WTC11 (cell line): ENCODE measurements at regions not wholly inside any gene's neighbourhood (a gene's known extent, or its start where the extent isn't known, plus 50 kb on each side); places are given as distances from the start of the nearest gene placed in this dataset.

ENCODE experiments used
- ATAC-seq: fragments of 200-7000 bp; cut with Tn5 transposase; 2 replicates; pipeline ENCODE4 v1.10.0; 2021; ENCODE audit warnings: mild to moderate bottlenecking, moderate library complexity
- CTCF ChIA-PET: fragments of 300-600 bp; sonication (Branson Sonifier 250); formaldehyde crosslinking; loops from one replicate; lab custom pipeline; 2021; ENCODE audit warnings: antibody characterized with exemption; lab: Charles Lee
- POLR2A ChIA-PET: fragments of 350-600 bp; sonication (Branson Sonifier 250); formaldehyde crosslinking; loops from one replicate; lab custom pipeline; 2021; ENCODE audit warnings: antibody characterized with exemption; lab: Charles Lee
- DNase-seq: peaks from one replicate; pipeline ENCODE4 v3.0.0; 2021; ENCODE audit warnings: low spot score
- H3K27ac Mint-ChIP-seq: 2 replicates; pipeline ENCODE4 v1.8.0; 2021; ENCODE audit warnings: mixed read lengths
- H3K27me3 Mint-ChIP-seq: 2 replicates; pipeline ENCODE4 v1.8.0; 2021; ENCODE audit warnings: low read depth, mild to moderate bottlenecking, moderate library complexity, mixed read lengths
- H3K36me3 Mint-ChIP-seq: 2 replicates; pipeline ENCODE4 v1.8.0; 2021; ENCODE audit warnings: mixed read lengths
- H3K4me1 Mint-ChIP-seq: 2 replicates; pipeline ENCODE4 v1.8.0; 2022; ENCODE audit warnings: mixed read lengths
- H3K4me3 Mint-ChIP-seq: 2 replicates; pipeline ENCODE4 v1.8.0; 2021; ENCODE audit warnings: mild to moderate bottlenecking, moderate library complexity, mixed read lengths
- H3K9me3 Mint-ChIP-seq: 2 replicates; pipeline ENCODE4 v1.8.0; 2021; ENCODE audit warnings: mixed read lengths
- CREB1 ChIP-seq: sonication (generic); formaldehyde crosslinking; IDR thresholded peaks from 2 replicates; pipeline ENCODE4 v1.8.0; 2023; ENCODE audit warnings: mild to moderate bottlenecking, missing genetic modification reagents
- GRHL2 ChIP-seq: fragments of 250-450 bp; sonication (Bioruptor Pico); IDR thresholded peaks from 2 replicates; pipeline ENCODE4 v1.8.0; 2022; ENCODE audit warnings: mild to moderate bottlenecking, moderate library complexity; ENCODE audit not compliant: insufficient replicate concordance, severe bottlenecking
- GTF2I ChIP-seq: fragments of 250-450 bp; sonication (Bioruptor Pico); conservative IDR thresholded peaks from 2 replicates; pipeline ENCODE4 v1.4.0; 2021; ENCODE audit warnings: mild to moderate bottlenecking
- KAT7 ChIP-seq: sonication (generic); formaldehyde crosslinking; IDR thresholded peaks from 2 replicates; pipeline ENCODE4 v1.8.1; 2023; ENCODE audit warnings: missing genetic modification reagents, mild to moderate bottlenecking, borderline replicate concordance
- NR3C1 ChIP-seq: sonication (generic); formaldehyde crosslinking; conservative IDR thresholded peaks from 2 replicates; pipeline ENCODE4 v1.8.1; 2023; ENCODE audit warnings: low read depth, mild to moderate bottlenecking, missing genetic modification reagents
- OVOL2 ChIP-seq: fragments of 250-450 bp; sonication (Bioruptor Pico); IDR thresholded peaks from 2 replicates; pipeline ENCODE4 v1.9.0; 2021; ENCODE audit warnings: mild to moderate bottlenecking, borderline replicate concordance
- SMAD3 ChIP-seq: sonication (generic); formaldehyde crosslinking; IDR thresholded peaks from 2 replicates; pipeline ENCODE4 v1.8.0; 2022; ENCODE audit warnings: missing genetic modification reagents, mild to moderate bottlenecking, borderline replicate concordance
- TP53 ChIP-seq: sonication (generic); formaldehyde crosslinking; IDR thresholded peaks from 2 replicates; pipeline ENCODE4 v1.8.1; 2023; ENCODE audit warnings: mild to moderate bottlenecking, missing genetic modification reagents
- ZNF317 ChIP-seq: sonication (generic); formaldehyde crosslinking; IDR thresholded peaks from 2 replicates; pipeline ENCODE4 v1.8.1; 2023; ENCODE audit warnings: low read depth, mild to moderate bottlenecking, moderate library complexity, missing genetic modification reagents, borderline replicate concordance
- ZNF671 ChIP-seq: fragments of 250-450 bp; sonication (Bioruptor Pico); IDR thresholded peaks from 2 replicates; pipeline ENCODE4 v1.8.0; 2021; ENCODE audit warnings: mild to moderate bottlenecking
- TF ChIP-seq, protein P1 (sequence below): sonication (generic); formaldehyde crosslinking; IDR thresholded peaks from 2 replicates; pipeline ENCODE4 v1.8.1; 2023; ENCODE audit warnings: mild to moderate bottlenecking, missing genetic modification reagents
- TF ChIP-seq, protein P2 (sequence below): fragments of 250-450 bp; sonication (Bioruptor Pico); IDR thresholded peaks from 2 replicates; pipeline ENCODE4 v1.9.0; 2021; ENCODE audit warnings: moderate library complexity, mild to moderate bottlenecking, inconsistent platforms, borderline replicate concordance
- TF ChIP-seq, protein P3 (sequence below): fragments of 250-450 bp; sonication (Bioruptor Pico); IDR thresholded peaks from 2 replicates; pipeline ENCODE4 v2.1.2; 2022; ENCODE audit warnings: mild to moderate bottlenecking, moderate library complexity
- TF ChIP-seq, protein P4 (sequence below): sonication (generic); formaldehyde crosslinking; IDR thresholded peaks from 2 replicates; pipeline ENCODE4 v1.8.1; 2023; ENCODE audit warnings: mild to moderate bottlenecking, moderate library complexity, missing genetic modification reagents
- TF ChIP-seq, protein P5 (sequence below): sonication (generic); formaldehyde crosslinking; IDR thresholded peaks from 2 replicates; pipeline ENCODE4 v1.8.0; 2022; ENCODE audit warnings: mild to moderate bottlenecking, missing genetic modification reagents
- TF ChIP-seq, protein P6 (sequence below): fragments of 250-450 bp; sonication (Bioruptor Pico); IDR thresholded peaks from 2 replicates; pipeline ENCODE4 v1.9.0; 2021; ENCODE audit warnings: mild to moderate bottlenecking

DNA sequence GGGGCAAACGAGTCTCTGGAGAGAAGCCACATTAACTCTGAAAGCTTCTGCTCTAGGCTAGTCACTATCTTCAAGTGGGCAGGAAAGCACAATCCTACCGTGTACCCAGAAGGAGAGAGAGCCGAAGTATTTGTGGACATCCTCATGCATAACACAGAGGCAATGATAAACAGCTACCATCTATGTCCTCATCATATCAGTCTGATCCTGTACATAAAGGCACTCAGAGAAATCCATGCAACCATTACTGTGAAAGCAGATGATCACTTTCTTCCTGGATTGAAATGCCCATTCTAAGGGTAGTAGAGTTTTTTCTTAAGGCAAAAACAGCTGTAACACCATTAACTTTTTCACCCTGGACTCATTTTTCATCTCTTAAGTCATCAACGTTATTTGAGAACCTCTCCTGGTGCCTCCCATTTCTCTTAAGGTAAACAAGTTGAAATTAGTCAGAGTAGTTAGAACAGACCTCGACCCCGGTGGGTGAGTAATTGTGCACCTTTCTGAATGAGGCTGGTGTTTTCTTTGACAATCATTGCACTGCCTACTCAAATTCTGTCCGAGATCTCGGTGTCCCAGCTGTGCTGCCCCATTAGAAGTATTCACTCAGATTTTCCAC is 327.4 kb downstream of the SHQ1 start:
- no peak for ATAC-seq
- CTCF ChIA-PET, result interaction anchor here (0.6 kb wide), 1 partner anchor 52 kb away, joined by 3 read pairs; no protein-coding TSS in a partner anchor

DNA sequence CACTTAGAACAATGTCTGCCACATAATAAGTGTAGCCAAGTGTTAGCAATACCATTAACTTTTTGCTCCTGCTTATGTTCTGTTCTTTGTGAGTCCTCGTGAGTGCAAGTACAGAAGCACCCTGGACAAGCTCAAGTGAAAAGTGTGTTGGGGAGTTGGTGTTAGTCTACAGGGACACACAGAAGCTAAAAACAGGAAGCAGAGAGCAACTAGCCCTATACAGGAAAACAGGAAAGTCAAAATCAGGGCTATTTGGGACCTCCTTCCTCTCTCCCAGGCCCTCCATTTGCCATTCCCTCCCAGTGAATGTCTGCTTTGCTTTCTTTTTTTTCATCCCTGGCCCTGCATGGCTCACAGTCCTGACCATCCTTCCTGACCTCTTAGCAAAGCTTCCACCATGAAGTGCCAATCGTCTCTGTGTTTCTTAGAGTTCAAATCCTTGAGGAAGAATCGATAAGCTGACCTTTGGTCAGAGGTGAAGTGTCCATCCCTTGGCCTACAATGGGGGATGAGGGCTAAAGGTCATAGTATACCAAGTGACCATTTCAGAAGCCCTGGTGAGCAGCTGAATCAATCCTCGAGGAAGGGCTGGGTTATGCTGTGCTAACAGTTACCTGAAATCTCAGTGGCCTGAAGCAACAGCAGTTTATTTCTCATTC is 328.2 kb downstream of the SHQ1 start:
- ChIA-PET POLR2A (no interaction called here), CTCF (interaction anchor here (0.6 to 1.4 kb wide), 2 partner anchors 13 to 51 kb away, joined by 3 read pairs; no protein-coding TSS in a partner anchor)
- Mint-ChIP-seq H3K36me3 (no peaks in the 10 kb centered on the region), H3K4me1 (peaks cover 16% of the 10 kb centered on the region), H3K27ac (no peak overlapping the region), H3K9me3 (no peaks in the 10 kb centered on the region), H3K4me3 (no peak overlapping the region), H3K27me3 (no peaks in the 10 kb centered on the region)
- TF ChIP-seq, protein P1, sequence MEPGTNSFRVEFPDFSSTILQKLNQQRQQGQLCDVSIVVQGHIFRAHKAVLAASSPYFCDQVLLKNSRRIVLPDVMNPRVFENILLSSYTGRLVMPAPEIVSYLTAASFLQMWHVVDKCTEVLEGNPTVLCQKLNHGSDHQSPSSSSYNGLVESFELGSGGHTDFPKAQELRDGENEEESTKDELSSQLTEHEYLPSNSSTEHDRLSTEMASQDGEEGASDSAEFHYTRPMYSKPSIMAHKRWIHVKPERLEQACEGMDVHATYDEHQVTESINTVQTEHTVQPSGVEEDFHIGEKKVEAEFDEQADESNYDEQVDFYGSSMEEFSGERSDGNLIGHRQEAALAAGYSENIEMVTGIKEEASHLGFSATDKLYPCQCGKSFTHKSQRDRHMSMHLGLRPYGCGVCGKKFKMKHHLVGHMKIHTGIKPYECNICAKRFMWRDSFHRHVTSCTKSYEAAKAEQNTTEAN, result no peak
- TF ChIP-seq, protein P2, sequence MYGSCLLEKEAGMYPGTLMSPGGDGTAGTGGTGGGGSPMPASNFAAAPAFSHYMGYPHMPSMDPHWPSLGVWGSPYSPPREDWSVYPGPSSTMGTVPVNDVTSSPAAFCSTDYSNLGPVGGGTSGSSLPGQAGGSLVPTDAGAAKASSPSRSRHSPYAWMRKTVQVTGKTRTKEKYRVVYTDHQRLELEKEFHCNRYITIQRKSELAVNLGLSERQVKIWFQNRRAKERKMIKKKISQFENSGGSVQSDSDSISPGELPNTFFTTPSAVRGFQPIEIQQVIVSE (CRISPR knock-in tag), result no peak
- TF ChIP-seq ZNF671 (CRISPR knock-in tag) (no peak), ZNF317 (no peak), SMAD3 (CRISPR knock-in tag) (no peak), KAT7 (no peak), GTF2I (no peak), NR3C1 (CRISPR knock-in tag) (no peak), TP53 (CRISPR knock-in tag) (no peak), OVOL2 (CRISPR knock-in tag) (no peak), CREB1 (CRISPR knock-in tag) (no peak)
- TF ChIP-seq, protein P3, sequence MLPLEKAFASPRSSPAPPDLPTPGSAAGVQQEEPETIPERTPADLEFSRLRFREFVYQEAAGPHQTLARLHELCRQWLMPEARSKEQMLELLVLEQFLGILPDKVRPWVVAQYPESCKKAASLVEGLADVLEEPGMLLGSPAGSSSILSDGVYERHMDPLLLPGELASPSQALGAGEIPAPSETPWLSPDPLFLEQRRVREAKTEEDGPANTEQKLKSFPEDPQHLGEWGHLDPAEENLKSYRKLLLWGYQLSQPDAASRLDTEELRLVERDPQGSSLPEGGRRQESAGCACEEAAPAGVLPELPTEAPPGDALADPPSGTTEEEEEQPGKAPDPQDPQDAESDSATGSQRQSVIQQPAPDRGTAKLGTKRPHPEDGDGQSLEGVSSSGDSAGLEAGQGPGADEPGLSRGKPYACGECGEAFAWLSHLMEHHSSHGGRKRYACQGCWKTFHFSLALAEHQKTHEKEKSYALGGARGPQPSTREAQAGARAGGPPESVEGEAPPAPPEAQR, result no peak
- TF ChIP-seq, protein P4, sequence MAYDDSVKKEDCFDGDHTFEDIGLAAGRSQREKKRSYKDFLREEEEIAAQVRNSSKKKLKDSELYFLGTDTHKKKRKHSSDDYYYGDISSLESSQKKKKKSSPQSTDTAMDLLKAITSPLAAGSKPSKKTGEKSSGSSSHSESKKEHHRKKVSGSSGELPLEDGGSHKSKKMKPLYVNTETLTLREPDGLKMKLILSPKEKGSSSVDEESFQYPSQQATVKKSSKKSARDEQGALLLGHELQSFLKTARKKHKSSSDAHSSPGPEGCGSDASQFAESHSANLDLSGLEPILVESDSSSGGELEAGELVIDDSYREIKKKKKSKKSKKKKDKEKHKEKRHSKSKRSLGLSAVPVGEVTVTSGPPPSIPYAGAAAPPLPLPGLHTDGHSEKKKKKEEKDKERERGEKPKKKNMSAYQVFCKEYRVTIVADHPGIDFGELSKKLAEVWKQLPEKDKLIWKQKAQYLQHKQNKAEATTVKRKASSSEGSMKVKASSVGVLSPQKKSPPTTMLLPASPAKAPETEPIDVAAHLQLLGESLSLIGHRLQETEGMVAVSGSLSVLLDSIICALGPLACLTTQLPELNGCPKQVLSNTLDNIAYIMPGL (CRISPR knock-in tag), result no peak
- TF ChIP-seq, protein P5, sequence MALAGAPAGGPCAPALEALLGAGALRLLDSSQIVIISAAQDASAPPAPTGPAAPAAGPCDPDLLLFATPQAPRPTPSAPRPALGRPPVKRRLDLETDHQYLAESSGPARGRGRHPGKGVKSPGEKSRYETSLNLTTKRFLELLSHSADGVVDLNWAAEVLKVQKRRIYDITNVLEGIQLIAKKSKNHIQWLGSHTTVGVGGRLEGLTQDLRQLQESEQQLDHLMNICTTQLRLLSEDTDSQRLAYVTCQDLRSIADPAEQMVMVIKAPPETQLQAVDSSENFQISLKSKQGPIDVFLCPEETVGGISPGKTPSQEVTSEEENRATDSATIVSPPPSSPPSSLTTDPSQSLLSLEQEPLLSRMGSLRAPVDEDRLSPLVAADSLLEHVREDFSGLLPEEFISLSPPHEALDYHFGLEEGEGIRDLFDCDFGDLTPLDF (CRISPR knock-in tag), result no peak
- TF ChIP-seq, protein P6, sequence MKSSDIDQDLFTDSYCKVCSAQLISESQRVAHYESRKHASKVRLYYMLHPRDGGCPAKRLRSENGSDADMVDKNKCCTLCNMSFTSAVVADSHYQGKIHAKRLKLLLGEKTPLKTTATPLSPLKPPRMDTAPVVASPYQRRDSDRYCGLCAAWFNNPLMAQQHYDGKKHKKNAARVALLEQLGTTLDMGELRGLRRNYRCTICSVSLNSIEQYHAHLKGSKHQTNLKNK, result no peak
- DNase-seq (no peak), ATAC-seq (no peak)

More for the DNA sequence above, 327.4 kb downstream of the SHQ1 start:
- no peak overlapping the region for H3K27ac Mint-ChIP-seq
- POLR2A ChIA-PET, result no interaction called here
- no peaks in the 10 kb centered on the region for H3K27me3 Mint-ChIP-seq
- no peak for DNase-seq
- no peaks in the 10 kb centered on the region for H3K36me3 Mint-ChIP-seq
- TF ChIP-seq GRHL2, result no peak
- H3K9me3 Mint-ChIP-seq, result no peaks in the 10 kb centered on the region
- peaks cover 16% of the 10 kb centered on the region for H3K4me1 Mint-ChIP-seq
- H3K4me3 Mint-ChIP-seq, result no peak overlapping the region
